ENCODE measurements at regions not wholly inside any gene's neighbourhood (a gene's known extent, or its start where the extent isn't known, plus 50 kb on each side); places are given as distances from the start of the nearest gene placed in this dataset.

DNA sequence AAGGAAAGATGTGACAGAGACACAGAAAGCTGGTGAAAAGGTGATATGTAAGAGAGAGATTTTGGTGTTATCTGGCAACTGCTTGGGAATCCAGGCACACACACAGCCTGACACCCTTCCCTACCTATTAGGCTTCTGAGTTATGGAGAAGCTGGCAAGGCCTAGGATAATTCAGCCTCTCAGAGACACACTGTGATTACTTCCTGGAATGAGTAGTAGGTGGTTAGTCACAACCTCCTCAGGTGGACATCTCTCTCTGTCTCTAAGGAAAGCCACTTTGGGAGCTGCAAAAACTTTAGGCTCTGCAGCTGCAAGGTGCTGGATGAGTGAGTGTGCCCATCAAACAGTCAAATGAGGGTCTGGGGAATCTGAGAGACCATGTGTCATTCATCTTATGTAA lies 201.9 kb downstream of the PDCD6IP start:
- TF ChIP-seq, protein P1, sequence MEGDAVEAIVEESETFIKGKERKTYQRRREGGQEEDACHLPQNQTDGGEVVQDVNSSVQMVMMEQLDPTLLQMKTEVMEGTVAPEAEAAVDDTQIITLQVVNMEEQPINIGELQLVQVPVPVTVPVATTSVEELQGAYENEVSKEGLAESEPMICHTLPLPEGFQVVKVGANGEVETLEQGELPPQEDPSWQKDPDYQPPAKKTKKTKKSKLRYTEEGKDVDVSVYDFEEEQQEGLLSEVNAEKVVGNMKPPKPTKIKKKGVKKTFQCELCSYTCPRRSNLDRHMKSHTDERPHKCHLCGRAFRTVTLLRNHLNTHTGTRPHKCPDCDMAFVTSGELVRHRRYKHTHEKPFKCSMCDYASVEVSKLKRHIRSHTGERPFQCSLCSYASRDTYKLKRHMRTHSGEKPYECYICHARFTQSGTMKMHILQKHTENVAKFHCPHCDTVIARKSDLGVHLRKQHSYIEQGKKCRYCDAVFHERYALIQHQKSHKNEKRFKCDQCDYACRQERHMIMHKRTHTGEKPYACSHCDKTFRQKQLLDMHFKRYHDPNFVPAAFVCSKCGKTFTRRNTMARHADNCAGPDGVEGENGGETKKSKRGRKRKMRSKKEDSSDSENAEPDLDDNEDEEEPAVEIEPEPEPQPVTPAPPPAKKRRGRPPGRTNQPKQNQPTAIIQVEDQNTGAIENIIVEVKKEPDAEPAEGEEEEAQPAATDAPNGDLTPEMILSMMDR (conservative IDR thresholded peaks at IDR 0.05), result no peak
- no peak for TF ChIP-seq EZH2 (IDR thresholded peaks at IDR 0.05; ENCODE audit: low read depth)
